MCF 10A (cell line): ENCODE measurements at regions not wholly inside any gene's neighbourhood (a gene's known extent, or its start where the extent isn't known, plus 50 kb on each side); places are given as distances from the start of the nearest gene placed in this dataset.
A peak's percentile ranks its signal among the peaks of the same experiment; 100 is the strongest.

Experiments
- BruUV-seq: library from RNA; stranded (reverse); fragments of 400-500 nt; replicated peaks from 2 replicates; lab custom pipeline; 2021; lab: Mats Ljungman, UMichigan
- CTCF ChIA-PET: fragments of 300-600 bp; sonication (Branson Sonifier 250); formaldehyde crosslinking; extraction: SDS; loops from one replicate; lab custom pipeline; 2021; ENCODE audit warnings: antibody characterized with exemption, inconsistent platforms; lab: Yijun Ruan, JAX
- POLR2A ChIA-PET: fragments of 300-600, 350-650 bp; sonication (Branson Sonifier 250); formaldehyde crosslinking; extraction: SDS; loops from one replicate; lab custom pipeline; 2020; ENCODE audit warnings: antibody characterized with exemption, inconsistent platforms; lab: Yijun Ruan, JAX
- DNase-seq: peaks from one replicate; pipeline ENCODE4 v3.0.0-alpha.2; 2018; ENCODE audit not compliant: unreplicated experiment
- H3K27ac Mint-ChIP-seq: one replicate; pipeline ENCODE4 v1.8.0; 2022; ENCODE audit warnings: mild to moderate bottlenecking, low read depth, mixed read lengths; ENCODE audit not compliant: unreplicated experiment
- H3K27me3 Mint-ChIP-seq: one replicate; pipeline ENCODE4 v1.8.0; 2022; ENCODE audit warnings: mixed read lengths; ENCODE audit not compliant: insufficient read depth, unreplicated experiment
- H3K36me3 Mint-ChIP-seq: one replicate; pipeline ENCODE4 v1.8.0; 2022; ENCODE audit warnings: mild to moderate bottlenecking, moderate library complexity, mixed read lengths; ENCODE audit not compliant: insufficient read depth, unreplicated experiment
- H3K4me1 Mint-ChIP-seq: one replicate; pipeline ENCODE4 v1.8.0; 2022; ENCODE audit warnings: mixed read lengths; ENCODE audit not compliant: insufficient read depth, unreplicated experiment
- H3K4me3 Mint-ChIP-seq: one replicate; pipeline ENCODE4 v1.8.0; 2022; ENCODE audit warnings: mild to moderate bottlenecking, moderate library complexity, mixed read lengths; ENCODE audit not compliant: unreplicated experiment
- H3K9me3 Mint-ChIP-seq: one replicate; pipeline ENCODE4 v1.8.0; 2022; ENCODE audit warnings: mixed read lengths; ENCODE audit not compliant: unreplicated experiment
- intact Hi-C: fragments of 100-400 bp; cut with micrococcal nuclease; formaldehyde crosslinking; loops from 2 replicates; pipeline ENCODE4 v1.14.1; 2022
- TF ChIP-seq, protein P1 (sequence below): fragments of 200-600 bp; IDR thresholded peaks from one replicate; pipeline ENCODE4 v1.8.0; 2022; ENCODE audit warnings: antibody characterized with exemption, mild to moderate bottlenecking; ENCODE audit not compliant: unreplicated experiment

DNA sequence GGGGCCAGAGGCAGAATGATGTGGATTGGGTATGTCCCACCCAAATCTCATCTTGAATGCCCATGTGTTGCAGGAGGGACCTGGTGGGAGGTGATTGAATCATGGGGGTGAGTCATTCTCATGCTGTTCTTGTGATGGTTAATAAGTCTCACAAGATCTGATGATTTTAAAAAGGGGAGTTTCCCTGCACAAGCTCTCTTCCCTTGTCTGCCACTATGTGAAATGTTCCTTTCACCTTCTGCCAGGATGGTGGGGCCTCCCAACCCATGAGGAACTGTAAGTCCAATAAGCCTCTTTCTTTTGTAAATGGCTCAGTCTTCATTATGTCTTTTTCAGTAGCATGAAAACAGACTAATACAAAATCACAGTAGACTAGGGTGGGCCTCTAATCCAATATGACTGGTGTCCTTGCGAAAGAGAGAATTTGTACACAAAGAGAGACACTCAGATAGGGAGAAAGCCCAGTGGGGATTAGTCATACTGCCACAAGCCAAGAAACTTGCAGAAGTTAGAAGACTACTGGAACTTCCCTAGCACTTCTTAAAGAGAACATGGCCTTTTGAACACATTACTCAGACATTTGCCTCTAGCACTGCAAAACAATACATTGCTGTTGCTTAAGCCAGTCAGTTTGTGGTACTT, 68.4 kb downstream of the ANXA1 start:
- intact Hi-C loops, result no loop called here
- POLR2A ChIA-PET, result no interaction called here
- Mint-ChIP-seq H3K27ac (no peak overlapping the region), H3K4me3 (no peak overlapping the region), H3K4me1 (peaks cover 8% of the 10 kb centered on the region), H3K36me3 (peaks cover 6% of the 10 kb centered on the region), H3K27me3 (peaks cover 54% of the 10 kb centered on the region), H3K9me3 (no peaks in the 10 kb centered on the region)
- TF ChIP-seq, protein P1, sequence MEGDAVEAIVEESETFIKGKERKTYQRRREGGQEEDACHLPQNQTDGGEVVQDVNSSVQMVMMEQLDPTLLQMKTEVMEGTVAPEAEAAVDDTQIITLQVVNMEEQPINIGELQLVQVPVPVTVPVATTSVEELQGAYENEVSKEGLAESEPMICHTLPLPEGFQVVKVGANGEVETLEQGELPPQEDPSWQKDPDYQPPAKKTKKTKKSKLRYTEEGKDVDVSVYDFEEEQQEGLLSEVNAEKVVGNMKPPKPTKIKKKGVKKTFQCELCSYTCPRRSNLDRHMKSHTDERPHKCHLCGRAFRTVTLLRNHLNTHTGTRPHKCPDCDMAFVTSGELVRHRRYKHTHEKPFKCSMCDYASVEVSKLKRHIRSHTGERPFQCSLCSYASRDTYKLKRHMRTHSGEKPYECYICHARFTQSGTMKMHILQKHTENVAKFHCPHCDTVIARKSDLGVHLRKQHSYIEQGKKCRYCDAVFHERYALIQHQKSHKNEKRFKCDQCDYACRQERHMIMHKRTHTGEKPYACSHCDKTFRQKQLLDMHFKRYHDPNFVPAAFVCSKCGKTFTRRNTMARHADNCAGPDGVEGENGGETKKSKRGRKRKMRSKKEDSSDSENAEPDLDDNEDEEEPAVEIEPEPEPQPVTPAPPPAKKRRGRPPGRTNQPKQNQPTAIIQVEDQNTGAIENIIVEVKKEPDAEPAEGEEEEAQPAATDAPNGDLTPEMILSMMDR, result no peak
- CTCF ChIA-PET, result interaction anchor here (0.8 to 1.2 kb wide), 2 partner anchors 19 to 1292 kb away, joined by 3 to 9 read pairs; no protein-coding TSS in a partner anchor
- BruUV-seq, result no TSS peak
- peak; percentile 91 for DNase-seq

DNA sequence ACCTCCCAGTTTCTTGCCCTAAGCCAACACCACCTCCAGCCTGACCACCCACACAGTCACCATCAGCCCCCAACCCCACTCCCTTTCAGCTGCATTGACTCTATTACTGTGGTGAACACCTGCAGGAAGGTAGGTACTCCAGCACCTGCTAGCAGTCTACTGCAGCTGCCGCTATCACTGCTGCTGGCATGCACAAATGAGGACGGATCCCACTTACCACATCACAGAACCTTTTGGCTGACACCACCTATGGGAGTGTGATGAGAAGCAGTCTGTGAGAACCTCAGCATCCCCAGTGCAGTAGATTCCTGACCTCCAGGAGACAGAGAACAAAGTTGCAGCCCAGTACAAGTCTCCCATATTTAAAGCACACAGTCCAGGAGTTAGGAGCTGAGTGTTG, 71.9 kb downstream of the ANXA1 start:
- ChIA-PET CTCF (interaction anchor here (0.7 kb wide), 2 partner anchors 121 to 1715 kb away, joined by 4 to 5 read pairs; no protein-coding TSS in a partner anchor), POLR2A (interaction anchor here (1.2 kb wide), 1 partner anchor 10 kb away, joined by 3 read pairs; no protein-coding TSS in a partner anchor)
- BruUV-seq, result no TSS peak
- no peak overlapping the region for H3K27ac Mint-ChIP-seq
- H3K9me3 Mint-ChIP-seq, result no peaks in the 10 kb centered on the region
- H3K36me3 Mint-ChIP-seq, result peaks cover 6% of the 10 kb centered on the region
- H3K27me3 Mint-ChIP-seq, result peaks cover 52% of the 10 kb centered on the region
- no peak overlapping the region for H3K4me3 Mint-ChIP-seq
- H3K4me1 Mint-ChIP-seq, result peaks cover 8% of the 10 kb centered on the region
- DNase-seq, result no peak
- TF ChIP-seq, protein P1, result no peak
- intact Hi-C loops, result no loop called here

DNA sequence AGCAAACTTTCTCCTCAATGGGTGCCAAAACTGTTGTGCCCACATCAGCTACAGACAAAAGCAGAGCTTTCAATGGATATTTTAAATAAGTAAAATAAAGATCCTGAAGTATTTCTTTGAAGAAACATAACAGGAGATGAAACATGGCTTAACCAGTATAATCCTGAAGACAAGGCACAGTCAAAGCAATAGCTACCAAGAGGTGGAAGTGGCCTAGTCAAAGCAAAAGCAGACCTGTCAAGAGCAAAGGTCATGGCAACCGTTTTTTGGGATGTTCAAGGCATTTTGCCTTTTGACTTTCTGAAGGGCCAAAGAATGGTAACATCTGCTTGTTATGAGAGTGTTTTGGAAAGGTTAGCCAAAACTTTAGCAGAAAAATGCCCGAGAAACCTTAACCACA, 77.9 kb downstream of the ANXA1 start:
- ChIA-PET POLR2A (interaction anchor here (0.7 kb wide), 1 partner anchor 86 kb away, joined by 3 read pairs; no protein-coding TSS in a partner anchor), CTCF (interaction anchor here (0.6 to 0.7 kb wide), 2 partner anchors 27 to 42 kb away, joined by 3 read pairs; no protein-coding TSS in a partner anchor)
- Mint-ChIP-seq H3K36me3 (peaks cover 6% of the 10 kb centered on the region), H3K4me1 (no peaks in the 10 kb centered on the region), H3K27ac (no peak overlapping the region), H3K9me3 (no peaks in the 10 kb centered on the region), H3K27me3 (peaks cover 91% of the 10 kb centered on the region), H3K4me3 (no peak overlapping the region)
- TF ChIP-seq, protein P1, result no peak
- DNase-seq, result no peak
- intact Hi-C loops, result no loop called here
- no TSS peak for BruUV-seq

DNA sequence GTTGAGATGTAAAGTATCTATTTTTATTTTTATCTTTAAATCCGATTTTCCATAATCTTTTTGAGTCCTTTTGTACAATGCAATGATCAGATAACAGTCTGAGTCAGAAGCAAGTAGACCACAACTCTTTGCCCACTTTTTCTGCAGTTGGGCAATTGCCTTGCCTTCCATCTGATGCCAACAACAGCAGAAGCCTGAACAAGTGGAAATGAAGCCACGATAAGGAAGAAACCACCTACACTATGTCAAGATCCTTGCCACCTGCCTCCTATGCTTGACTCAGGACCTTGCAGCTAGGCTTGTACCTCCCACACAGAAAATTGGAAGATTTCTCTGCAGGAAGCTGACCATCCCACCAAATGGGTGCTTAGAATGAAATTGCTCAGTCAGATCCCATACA, 78.6 kb downstream of the ANXA1 start:
- H3K9me3 Mint-ChIP-seq, result no peaks in the 10 kb centered on the region
- TF ChIP-seq, protein P1, result no peak
- CTCF ChIA-PET, result interaction anchor here (0.7 kb wide), 1 partner anchor 28 kb away, joined by 3 read pairs; no protein-coding TSS in a partner anchor
- H3K27ac Mint-ChIP-seq, result no peak overlapping the region
- POLR2A ChIA-PET, result no interaction called here
- H3K4me1 Mint-ChIP-seq, result no peaks in the 10 kb centered on the region
- H3K4me3 Mint-ChIP-seq, result no peak overlapping the region
- no TSS peak for BruUV-seq
- H3K27me3 Mint-ChIP-seq, result peaks cover 84% of the 10 kb centered on the region
- peak; percentile 4 for DNase-seq
- H3K36me3 Mint-ChIP-seq, result peaks cover 6% of the 10 kb centered on the region
- intact Hi-C loops, result no loop called here
